HG03432 (cell line): ENCODE measurements at regions not wholly inside any gene's neighbourhood (a gene's known extent, or its start where the extent isn't known, plus 50 kb on each side); places are given as distances from the start of the nearest gene placed in this dataset.
A peak's percentile ranks its signal among the peaks of the same experiment; 100 is the strongest.
"Not testable (repeated sequence)": the region's sequence is repeated elsewhere in the genome, so short reads cannot be mapped to it uniquely, and the experiment has no call there.

Experiments
- ATAC-seq: cut with Tn5 transposase; IDR thresholded peaks from one replicate; pipeline ENCODE4 v1.9.1; 2021; ENCODE audit warnings: mild to moderate bottlenecking, moderate library complexity; ENCODE audit not compliant: unreplicated experiment

DNA sequence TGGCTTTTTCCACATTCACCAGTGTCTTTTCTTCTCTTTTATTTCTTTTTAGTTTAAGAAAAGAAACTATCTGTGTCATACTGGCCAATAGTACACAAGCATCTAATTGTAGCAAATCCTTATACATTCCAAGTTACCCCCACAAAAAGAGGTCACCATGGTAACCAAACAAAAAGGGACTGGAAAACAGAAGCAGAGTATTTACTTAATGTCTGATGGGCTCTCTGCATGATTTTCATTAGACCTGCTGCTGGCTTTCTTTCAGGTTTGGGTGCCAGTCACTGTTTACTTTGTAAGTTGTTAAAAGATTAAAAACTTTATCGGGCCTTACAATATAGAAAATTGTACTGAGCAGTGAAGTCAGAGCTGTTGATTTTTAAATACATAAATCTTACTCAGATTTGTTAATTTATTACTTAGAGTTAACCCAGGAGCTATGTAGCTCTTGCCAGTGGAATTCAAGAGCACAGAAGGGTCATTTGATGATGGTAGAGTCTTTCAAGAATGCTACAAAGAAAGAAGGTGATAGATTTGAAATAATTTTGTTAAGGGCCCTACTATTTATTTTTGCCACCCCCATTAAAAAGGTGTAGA, 123.9 kb downstream of the BRMS1L start:
- ATAC-seq: no peak

DNA sequence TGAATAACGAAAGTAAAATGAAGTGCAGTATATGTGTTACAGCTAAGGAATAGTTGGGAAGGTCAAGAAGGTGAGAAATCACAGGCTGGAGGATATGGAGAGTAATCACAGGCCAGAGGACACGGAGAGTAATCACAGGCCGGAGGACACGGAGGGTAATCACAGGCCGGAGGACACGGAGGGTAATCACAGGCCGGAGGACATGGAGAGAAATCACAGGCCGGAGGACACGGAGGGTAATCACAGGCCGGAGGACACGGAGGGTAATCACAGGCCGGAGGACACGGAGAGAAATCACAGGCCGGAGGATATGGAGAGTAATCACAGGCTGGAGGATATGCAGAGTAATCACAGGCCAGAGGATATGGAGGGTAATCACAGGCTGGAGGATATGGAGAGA, 121.8 kb downstream of the BRMS1L start:
- not testable (repeated sequence) for ATAC-seq

DNA sequence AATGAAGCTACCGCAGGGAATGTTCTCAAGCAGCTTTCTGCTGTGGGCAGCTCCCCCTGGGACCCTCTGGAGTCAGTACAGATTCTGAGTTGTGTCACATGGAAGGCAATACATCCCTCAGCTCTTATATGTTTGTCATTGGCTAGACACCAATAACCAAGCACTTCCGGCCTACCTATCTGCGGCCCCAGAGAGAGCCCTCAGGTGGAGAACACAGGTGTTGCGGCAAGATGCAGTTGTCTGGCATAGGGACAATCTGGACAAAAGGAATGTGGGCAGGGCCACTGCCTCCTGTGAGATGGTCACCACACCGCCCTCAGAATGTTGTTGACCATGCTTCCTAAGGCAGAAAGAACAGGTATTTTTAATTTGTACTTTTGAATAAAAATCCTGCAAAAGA, 118.7 kb downstream of the BRMS1L start:
- ATAC-seq: peak; percentile 37

DNA sequence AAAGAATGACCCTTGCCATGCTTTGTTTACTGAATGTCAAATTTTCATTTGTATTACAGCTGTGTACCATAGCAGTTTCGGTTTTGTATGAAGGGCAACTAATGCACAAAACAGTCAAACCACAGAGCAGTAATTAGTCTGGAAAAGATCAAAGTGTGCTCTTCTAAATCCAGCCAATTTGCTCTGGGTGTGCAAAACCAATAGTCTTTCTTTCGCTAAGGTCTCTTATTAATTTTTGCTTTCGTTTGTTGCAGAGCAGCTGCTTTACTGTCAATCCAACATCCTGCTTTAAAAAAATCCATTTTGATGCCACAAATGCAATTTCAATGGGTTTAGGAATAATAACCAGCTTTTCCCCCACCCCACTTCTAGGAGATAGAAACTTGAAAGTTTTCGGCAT, 114.2 kb downstream of the BRMS1L start:
- ATAC-seq: peak; percentile 80

DNA sequence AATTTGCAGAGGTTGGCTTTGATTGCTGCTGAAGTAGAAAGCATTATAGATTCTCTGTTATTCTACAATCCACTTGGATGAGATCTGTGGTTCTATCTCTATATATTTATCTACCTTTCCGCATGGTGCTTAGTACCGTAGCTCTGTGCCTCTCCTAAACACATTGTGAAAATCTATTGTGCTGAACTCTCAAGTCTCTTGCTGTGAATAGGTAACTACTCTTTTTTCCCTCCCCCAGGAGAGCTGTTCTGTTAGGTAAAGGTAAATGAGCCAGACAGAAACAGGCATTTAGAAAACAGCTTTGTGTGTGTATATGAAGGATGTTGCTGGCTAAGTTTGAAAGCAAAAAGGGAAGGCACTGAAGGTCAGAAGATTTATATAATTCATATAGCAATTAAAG, 112.6 kb downstream of the BRMS1L start:
- ATAC-seq: no peak

DNA sequence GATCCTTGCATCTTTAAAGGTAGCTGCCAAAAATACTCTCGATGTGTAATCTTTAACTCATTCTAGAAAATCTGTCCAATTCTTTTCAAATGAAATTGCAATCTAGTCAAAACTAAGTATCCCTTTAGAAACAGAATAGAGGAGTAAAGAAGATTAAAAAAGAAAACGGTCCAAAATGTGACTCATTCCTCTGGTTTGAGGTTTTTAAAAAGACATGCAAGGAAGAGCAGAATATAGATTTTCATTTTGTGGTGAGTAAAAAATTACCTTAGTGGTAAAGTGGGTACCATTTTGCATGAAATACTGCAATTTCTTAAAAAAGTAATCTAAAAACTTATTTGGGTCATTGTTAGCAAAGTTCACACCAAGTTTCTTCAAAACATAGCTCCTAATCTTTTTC, 108.4 kb downstream of the BRMS1L start:
- ATAC-seq: peak; percentile 81

DNA sequence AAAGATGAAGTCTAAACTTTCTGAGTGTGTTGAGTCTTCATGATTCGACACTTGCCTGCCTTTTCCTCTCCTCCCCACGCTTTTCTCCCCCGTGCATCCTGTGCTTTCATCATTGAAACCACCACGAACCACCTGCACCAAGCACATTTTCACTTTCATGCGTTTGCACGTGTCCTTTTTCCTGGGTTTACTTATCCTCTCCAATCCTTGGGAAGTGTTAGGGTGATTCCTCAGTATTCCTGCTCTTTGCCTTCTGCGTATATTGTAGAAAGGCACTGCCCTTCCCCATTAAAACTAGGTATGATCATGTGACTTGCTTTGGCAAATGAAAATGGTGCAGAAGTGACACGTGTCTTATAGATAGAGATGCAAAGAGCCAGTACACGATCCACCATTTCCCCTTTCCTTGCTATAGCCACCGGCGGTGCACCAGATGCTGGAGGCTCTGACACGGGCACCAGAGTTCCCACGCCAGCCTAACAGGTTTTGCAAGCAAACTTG, 106.6 kb downstream of the BRMS1L start:
- peak; percentile 64 for ATAC-seq

DNA sequence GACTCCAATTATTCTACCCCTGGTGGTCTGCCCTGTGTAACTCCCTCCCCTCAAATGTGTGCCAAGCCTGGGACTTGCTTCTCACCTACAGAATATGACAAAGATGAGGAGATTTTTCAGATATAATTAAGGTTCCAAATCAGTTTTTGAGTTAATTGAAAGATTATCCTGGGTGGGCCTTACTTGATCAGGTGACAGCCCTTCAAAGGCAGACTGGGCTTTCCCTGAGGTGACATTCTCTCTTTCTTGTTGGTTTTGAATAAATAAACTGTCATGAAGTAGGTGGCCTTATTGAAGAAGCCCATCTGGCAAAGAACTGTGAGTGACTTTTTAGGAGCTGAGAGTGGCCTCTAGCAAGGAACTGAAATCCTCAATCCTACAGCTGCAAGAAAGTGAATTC, 106.0 kb downstream of the BRMS1L start:
- peak; percentile 29 for ATAC-seq

DNA sequence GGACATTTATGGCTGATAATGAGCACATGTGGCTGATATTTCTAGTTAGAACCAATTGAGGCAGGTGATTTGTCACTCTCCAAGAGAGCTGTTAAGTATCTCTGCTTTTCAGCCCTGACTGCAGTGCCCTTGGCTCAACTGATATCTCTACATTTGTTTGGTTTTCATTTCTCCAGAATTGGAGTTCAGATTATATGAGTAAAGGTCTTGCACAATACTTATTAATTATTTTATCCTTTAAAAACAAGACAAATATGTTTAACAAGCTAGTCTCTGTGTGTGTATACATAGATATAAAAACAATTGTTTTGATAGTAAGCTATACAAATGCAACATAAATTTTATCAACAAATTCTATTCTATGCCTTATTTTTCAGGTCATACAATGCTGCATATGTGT, 105.2 kb downstream of the BRMS1L start:
- ATAC-seq: no peak

DNA sequence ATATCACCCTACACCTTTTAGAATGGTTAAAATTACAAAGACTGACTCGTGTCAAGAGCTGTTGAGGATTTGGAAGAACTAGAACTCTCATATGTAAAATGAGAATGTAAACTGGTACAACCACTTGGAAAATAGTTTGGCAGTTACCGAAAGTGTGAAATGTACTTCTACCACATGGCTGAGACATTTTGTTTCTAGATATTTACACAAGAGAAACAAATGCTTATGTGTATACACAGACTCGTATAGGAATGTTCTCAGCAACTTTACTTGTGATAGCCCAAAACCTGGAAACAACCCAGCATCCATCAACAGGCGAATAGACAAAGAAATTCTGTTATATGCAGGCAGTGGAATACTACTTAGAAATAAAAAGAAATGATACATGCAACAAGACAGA, 103.0 kb downstream of the BRMS1L start:
- no peak for ATAC-seq

DNA sequence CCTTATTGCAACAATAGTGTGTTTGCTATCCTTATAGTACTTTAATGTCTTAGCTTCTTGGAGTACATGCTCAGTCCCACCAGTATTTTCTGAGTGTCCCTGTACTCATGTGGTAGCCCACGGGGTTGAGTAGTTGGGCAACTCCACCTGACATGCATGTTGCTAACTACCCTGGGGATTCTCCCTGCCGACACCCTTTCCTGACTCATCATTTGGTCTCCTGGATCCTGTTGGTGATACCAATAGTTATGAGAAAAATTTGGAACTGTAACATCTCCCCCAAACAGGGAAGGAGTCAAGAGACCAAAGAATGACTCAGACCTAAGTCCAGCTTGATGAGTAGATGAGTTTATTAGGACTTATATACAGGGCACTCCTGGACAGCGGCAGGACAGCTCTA, 101.6 kb downstream of the BRMS1L start:
- no peak for ATAC-seq

DNA sequence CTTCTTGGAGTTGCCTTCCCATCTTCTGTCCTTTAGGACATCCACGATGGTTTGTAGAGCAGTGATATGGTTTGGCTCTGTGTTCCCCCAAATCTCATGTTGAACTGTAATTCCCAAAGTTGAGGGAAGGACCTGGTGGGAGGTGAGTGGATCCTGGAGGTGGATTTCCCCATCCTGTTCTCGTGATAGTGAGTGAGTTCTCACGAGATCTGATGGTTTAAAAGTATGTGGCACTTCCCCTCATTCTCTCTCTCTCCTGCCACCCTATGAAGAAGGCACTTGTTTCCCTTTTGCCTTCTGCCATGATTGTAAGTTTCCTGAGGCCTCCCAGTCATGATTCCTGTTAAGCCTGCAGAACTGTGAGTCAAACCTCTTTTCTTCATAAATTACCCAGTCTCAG, 99.2 kb downstream of the BRMS1L start:
- ATAC-seq: no peak

DNA sequence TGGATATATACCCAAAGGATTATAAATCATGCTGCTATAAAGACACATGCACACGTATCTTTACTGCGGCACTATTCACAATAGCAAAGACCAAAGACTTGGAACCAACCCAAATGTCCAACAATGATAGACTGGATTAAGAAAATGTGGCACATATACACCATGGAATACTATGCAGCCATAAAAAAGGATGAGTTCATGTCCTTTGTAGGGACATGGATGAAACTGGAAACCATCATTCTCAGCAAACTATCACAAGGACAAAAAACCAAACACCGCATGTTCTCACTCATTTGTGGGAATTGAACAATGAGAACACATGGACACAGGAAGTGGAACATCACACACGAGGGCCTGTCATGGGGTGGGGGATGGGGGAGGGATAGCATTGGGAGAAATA, 96.5 kb downstream of the BRMS1L start:
- ATAC-seq: not testable (repeated sequence)

DNA sequence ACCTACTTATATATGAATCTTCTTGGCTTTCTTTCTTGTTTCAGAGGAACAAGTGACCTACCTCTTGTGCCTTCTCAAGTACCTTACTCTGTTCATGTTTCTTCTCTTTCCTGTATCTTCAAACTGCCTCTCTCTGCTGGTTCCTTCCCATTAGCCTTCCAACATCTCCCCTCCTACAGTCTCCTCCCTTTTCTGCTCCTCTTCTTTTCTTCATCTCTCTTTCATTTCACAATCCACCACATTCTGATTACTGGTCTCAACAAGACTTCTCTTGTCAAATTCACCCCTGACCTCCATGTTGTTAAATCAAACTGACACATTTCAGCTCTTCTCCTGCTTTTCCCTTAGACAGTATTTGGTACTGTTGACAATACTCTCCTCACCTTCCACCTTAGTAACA, 95.6 kb downstream of the BRMS1L start:
- no peak for ATAC-seq
